ENCODE measurements at regions not wholly inside any gene's neighbourhood (a gene's known extent, or its start where the extent isn't known, plus 50 kb on each side); places are given as distances from the start of the nearest gene placed in this dataset.

- Histone ChIP-seq H2AFZ (replicated peaks) (no peak overlapping the region), H3K9me3 (ENCODE audit: low read depth) (no peaks in the 10 kb centered on the region), H3K4me2 (no peak overlapping the region), H3K27ac (no peak overlapping the region), H3K4me1 (no peaks in the 10 kb centered on the region), H3K27me3 (no peaks in the 10 kb centered on the region), H3F3A (ENCODE audit: low read depth) (no peaks in the 10 kb centered on the region), H3K9ac (no peak overlapping the region), H3K79me2 (ENCODE audit: low read depth) (no peaks in the 10 kb centered on the region), H3K4me3 (no peak overlapping the region), H3K36me3 (no peaks in the 10 kb centered on the region), H4K20me1 (ENCODE audit: low read depth) (no peaks in the 10 kb centered on the region)
- TF ChIP-seq EZH2phosphoT487 (IDR thresholded peaks at IDR 0.05) (no peak), EZH2 (IDR thresholded peaks at IDR 0.05) (no peak), CTCF (IDR thresholded peaks at IDR 0.05) (no peak)
- peaks cover 11% of the 10 kb centered on the region for H3K4me1 Mint-ChIP-seq
- H3K36me3 Mint-ChIP-seq: no peaks in the 10 kb centered on the region
- H3K9me3 Mint-ChIP-seq: no peaks in the 10 kb centered on the region
- H3K4me3 Mint-ChIP-seq: no peak overlapping the region
- peak overlapping the region; percentile 9 for H3K27ac Mint-ChIP-seq
- H3K27me3 Mint-ChIP-seq (ENCODE audit: insufficient read depth, low read depth): no peaks in the 10 kb centered on the region
- DNase-seq (ENCODE audit: low spot score): no peak
Measured at GRCh38 chr11:95453616-95454171, 222.7 kb upstream of the SESN3 start.

- H3K9me3 Mint-ChIP-seq: no peaks in the 10 kb centered on the region
- Histone ChIP-seq H3K36me3 (no peaks in the 10 kb centered on the region), H3K9ac (no peak overlapping the region), H3K27ac (no peak overlapping the region), H2AFZ (replicated peaks) (no peak overlapping the region), H3K4me2 (no peak overlapping the region), H3K4me3 (no peak overlapping the region), H3F3A (ENCODE audit: low read depth) (no peaks in the 10 kb centered on the region), H3K79me2 (ENCODE audit: low read depth) (no peaks in the 10 kb centered on the region), H4K20me1 (ENCODE audit: low read depth) (no peaks in the 10 kb centered on the region), H3K9me3 (ENCODE audit: low read depth) (no peaks in the 10 kb centered on the region), H3K27me3 (no peaks in the 10 kb centered on the region), H3K4me1 (no peaks in the 10 kb centered on the region)
- DNase-seq (ENCODE audit: low spot score): no peak
- TF ChIP-seq EZH2 (IDR thresholded peaks at IDR 0.05): no peak
- TF ChIP-seq EZH2phosphoT487 (IDR thresholded peaks at IDR 0.05): no peak
- no peak for TF ChIP-seq CTCF (IDR thresholded peaks at IDR 0.05)
- H3K36me3 Mint-ChIP-seq: no peaks in the 10 kb centered on the region
- H3K4me1 Mint-ChIP-seq: peaks cover 11% of the 10 kb centered on the region
- H3K4me3 Mint-ChIP-seq: no peak overlapping the region
- H3K27ac Mint-ChIP-seq: no peak overlapping the region
- peaks cover 4% of the 10 kb centered on the region for H3K27me3 Mint-ChIP-seq (ENCODE audit: insufficient read depth, low read depth)
Measured at GRCh38 chr11:95451682-95452081, 220.7 kb upstream of the SESN3 start.

GRCh38 chr11:95451261-95451660 is 220.3 kb upstream of the SESN3 start:
- H3K27ac ChIP-seq: no peak overlapping the region
- H3K4me1 ChIP-seq: no peaks in the 10 kb centered on the region
- H3K79me2 ChIP-seq (ENCODE audit: low read depth): no peaks in the 10 kb centered on the region
- H3K9ac ChIP-seq: no peak overlapping the region
- no peaks in the 10 kb centered on the region for H3K36me3 Mint-ChIP-seq
- peaks cover 6% of the 10 kb centered on the region for H3K27me3 Mint-ChIP-seq (ENCODE audit: insufficient read depth, low read depth)
- H3K4me3 ChIP-seq: no peak overlapping the region
- H3K27me3 ChIP-seq: no peaks in the 10 kb centered on the region
- H3K9me3 Mint-ChIP-seq: no peaks in the 10 kb centered on the region
- peaks cover 11% of the 10 kb centered on the region for H3K4me1 Mint-ChIP-seq
- no peaks in the 10 kb centered on the region for H3F3A ChIP-seq (ENCODE audit: low read depth)
- no peak for DNase-seq (ENCODE audit: low spot score)
- TF ChIP-seq EZH2 (IDR thresholded peaks at IDR 0.05) (no peak), CTCF (IDR thresholded peaks at IDR 0.05) (no peak)
- no peaks in the 10 kb centered on the region for H3K36me3 ChIP-seq
- no peak overlapping the region for H3K4me3 Mint-ChIP-seq
- no peaks in the 10 kb centered on the region for H3K9me3 ChIP-seq (ENCODE audit: low read depth)
- H2AFZ ChIP-seq (replicated peaks): no peak overlapping the region
- H3K4me2 ChIP-seq: no peak overlapping the region
- H3K27ac Mint-ChIP-seq: no peak overlapping the region
- H4K20me1 ChIP-seq (ENCODE audit: low read depth): no peaks in the 10 kb centered on the region
